ENCODE measurements at regions not wholly inside any gene's neighbourhood (a gene's known extent, or its start where the extent isn't known, plus 50 kb on each side); places are given as distances from the start of the nearest gene placed in this dataset.

- no peaks in the 10 kb centered on the region for H3K36me3 ChIP-seq (ENCODE audit: control insufficient read depth, insufficient read depth, low read length)
- TF ChIP-seq CTCF (IDR thresholded peaks at IDR 0.05): no peak
- H3K27ac ChIP-seq: no peak overlapping the region
- no peaks in the 10 kb centered on the region for H3K27me3 ChIP-seq (ENCODE audit: control insufficient read depth, insufficient read depth, low read length)
- H3K9ac ChIP-seq: no peak overlapping the region
- no peaks in the 10 kb centered on the region for H3K9me3 ChIP-seq (ENCODE audit: control insufficient read depth, low read length)
- H3K4me2 ChIP-seq (ENCODE audit: low read length): no peak overlapping the region
- H3K79me2 ChIP-seq: no peaks in the 10 kb centered on the region
- no peak overlapping the region for H2AFZ ChIP-seq
- H3K4me3 ChIP-seq (ENCODE audit: low read depth, low read length): no peak overlapping the region
- H3K4me1 ChIP-seq: no peaks in the 10 kb centered on the region
Observed at GRCh38 chr5:8213701-8214240, 344.8 kb downstream of the MTRR start.

- Histone ChIP-seq H2AFZ (no peak overlapping the region), H3K9ac (no peak overlapping the region), H3K27me3 (ENCODE audit: control insufficient read depth, insufficient read depth, low read length) (no peaks in the 10 kb centered on the region), H3K4me1 (no peaks in the 10 kb centered on the region), H3K9me3 (ENCODE audit: control insufficient read depth, low read length) (no peaks in the 10 kb centered on the region), H3K4me2 (ENCODE audit: low read length) (no peak overlapping the region), H3K36me3 (ENCODE audit: control insufficient read depth, insufficient read depth, low read length) (no peaks in the 10 kb centered on the region), H3K79me2 (no peaks in the 10 kb centered on the region), H3K27ac (no peak overlapping the region), H3K4me3 (ENCODE audit: low read depth, low read length) (no peak overlapping the region)
- no peak for TF ChIP-seq CTCF (IDR thresholded peaks at IDR 0.05)
Observed at GRCh38 chr5:8216921-8217320, 348.0 kb downstream of the MTRR start.

GRCh38 chr5:8226148-8226547 is 357.2 kb downstream of the MTRR start:
- no peak overlapping the region for H3K27ac ChIP-seq
- no peaks in the 10 kb centered on the region for H3K4me1 ChIP-seq
- no peaks in the 10 kb centered on the region for H3K36me3 ChIP-seq (ENCODE audit: control insufficient read depth, insufficient read depth, low read length)
- no peak overlapping the region for H2AFZ ChIP-seq
- no peak overlapping the region for H3K9ac ChIP-seq
- H3K9me3 ChIP-seq (ENCODE audit: control insufficient read depth, low read length): no peaks in the 10 kb centered on the region
- no peaks in the 10 kb centered on the region for H3K27me3 ChIP-seq (ENCODE audit: control insufficient read depth, insufficient read depth, low read length)
- H3K4me2 ChIP-seq (ENCODE audit: low read length): no peak overlapping the region
- H3K79me2 ChIP-seq: no peaks in the 10 kb centered on the region
- TF ChIP-seq CTCF (IDR thresholded peaks at IDR 0.05): no peak
- no peak overlapping the region for H3K4me3 ChIP-seq (ENCODE audit: low read depth, low read length)

- Histone ChIP-seq H3K9ac (no peak overlapping the region), H3K27me3 (ENCODE audit: control insufficient read depth, insufficient read depth, low read length) (no peaks in the 10 kb centered on the region)
Observed at GRCh38 chr5:8227112-8227511, 358.2 kb downstream of the MTRR start.

More at GRCh38 chr5:8227112-8227511, 358.2 kb downstream of the MTRR start:
- Histone ChIP-seq H3K79me2 (no peaks in the 10 kb centered on the region), H3K9me3 (ENCODE audit: control insufficient read depth, low read length) (no peaks in the 10 kb centered on the region), H3K4me3 (ENCODE audit: low read depth, low read length) (no peak overlapping the region), H2AFZ (no peak overlapping the region), H3K4me1 (no peaks in the 10 kb centered on the region), H3K27ac (no peak overlapping the region), H3K36me3 (ENCODE audit: control insufficient read depth, insufficient read depth, low read length) (no peaks in the 10 kb centered on the region), H3K4me2 (ENCODE audit: low read length) (no peak overlapping the region)
- TF ChIP-seq CTCF (IDR thresholded peaks at IDR 0.05): no peak

Measured in parathyroid adenoma (tissue), 2 donors.